Muscle of arm (tissue), 1 donor: ENCODE measurements at regions not wholly inside any gene's neighbourhood (a gene's known extent, or its start where the extent isn't known, plus 50 kb on each side); places are given as distances from the start of the nearest gene placed in this dataset.
A peak's percentile ranks its signal among the peaks of the same experiment; 100 is the strongest.
"Not testable (repeated sequence)": the region's sequence is repeated elsewhere in the genome, so short reads cannot be mapped to it uniquely, and the experiment has no call there.

Experiments
- DNase-seq: peaks from one replicate; pipeline ENCODE4 v3.0.0-alpha.2; 2013

- DNase-seq, result no peak
Measured at GRCh38 chr5:24264547-24264946, 380.2 kb downstream of the CDH10 start.

- DNase-seq, result no peak
Measured at GRCh38 chr5:24265306-24265705, 379.5 kb downstream of the CDH10 start.

GRCh38 chr5:24268482-24269056 lies 376.2 kb downstream of the CDH10 start:
- no peak for DNase-seq

- DNase-seq, result not testable (repeated sequence)
Measured at GRCh38 chr5:24271702-24272118, 373.1 kb downstream of the CDH10 start.

- DNase-seq, result no peak
Measured at GRCh38 chr5:24272741-24273140, 372.0 kb downstream of the CDH10 start.

- DNase-seq, result no peak
Measured at GRCh38 chr5:24280215-24280614, 364.6 kb downstream of the CDH10 start.

- no peak for DNase-seq
Measured at GRCh38 chr5:24281818-24282217, 363.0 kb downstream of the CDH10 start.

- no peak for DNase-seq
Measured at GRCh38 chr5:24289582-24290335, 355.0 kb downstream of the CDH10 start.

GRCh38 chr5:24290536-24290935 lies 354.2 kb downstream of the CDH10 start:
- DNase-seq, result no peak

- DNase-seq, result no peak
Measured at GRCh38 chr5:24291916-24292315, 352.9 kb downstream of the CDH10 start.

- DNase-seq, result no peak
Measured at GRCh38 chr5:24294333-24294732, 350.4 kb downstream of the CDH10 start.

- no peak for DNase-seq
Measured at GRCh38 chr5:24314106-24314505, 330.7 kb downstream of the CDH10 start.

- DNase-seq, result peak; percentile 39
Measured at GRCh38 chr5:24320643-24321042, 324.1 kb downstream of the CDH10 start.

GRCh38 chr5:24325306-24325832 lies 319.4 kb downstream of the CDH10 start:
- DNase-seq, result no peak

- DNase-seq, result no peak
Measured at GRCh38 chr5:24331531-24331930, 313.2 kb downstream of the CDH10 start.

- DNase-seq, result no peak
Measured at GRCh38 chr5:24347158-24347557, 297.6 kb downstream of the CDH10 start.

- no peak for DNase-seq
Measured at GRCh38 chr5:24351285-24351684, 293.5 kb downstream of the CDH10 start.

GRCh38 chr5:24353016-24353415 lies 291.8 kb downstream of the CDH10 start:
- no peak for DNase-seq

- DNase-seq, result no peak
Measured at GRCh38 chr5:24353611-24354010, 291.2 kb downstream of the CDH10 start.

GRCh38 chr5:24363789-24364481 lies 280.8 kb downstream of the CDH10 start:
- no peak for DNase-seq

GRCh38 chr5:24364711-24365110 lies 280.1 kb downstream of the CDH10 start:
- no peak for DNase-seq

- DNase-seq, result no peak
Measured at GRCh38 chr5:24365406-24365805, 279.4 kb downstream of the CDH10 start.

GRCh38 chr5:24367216-24367615 lies 277.6 kb downstream of the CDH10 start:
- no peak for DNase-seq
